RWPE2 (cell line): ENCODE measurements at regions not wholly inside any gene's neighbourhood (a gene's known extent, or its start where the extent isn't known, plus 50 kb on each side); places are given as distances from the start of the nearest gene placed in this dataset.
A peak's percentile ranks its signal among the peaks of the same experiment; 100 is the strongest.

Experiments used
- ATAC-seq: fragments of 200-7000 bp; cut with Tn5 transposase; 3 replicates; pipeline ENCODE4 v1.9.1; 2021; ENCODE audit warnings: low read depth
- DNase-seq: peaks from one replicate; pipeline ENCODE4 v3.0.0-alpha.2; 2020; ENCODE audit warnings: low spot score
- H3K27ac ChIP-seq: fragments of 450-650 bp; 2 replicates; pipeline ENCODE4 v1.5.1; 2017; ENCODE audit warnings: mild to moderate bottlenecking; ENCODE audit not compliant: poor library complexity, severe bottlenecking
- H3K27me3 ChIP-seq: fragments of 250-450 bp; sonication (Bioruptor Pico); 2 replicates; pipeline ENCODE4 v1.5.1; 2021; ENCODE audit warnings: mild to moderate bottlenecking, moderate library complexity; ENCODE audit not compliant: insufficient read depth, poor library complexity, severe bottlenecking
- H3K36me3 ChIP-seq: fragments of 250-450 bp; sonication (Bioruptor Pico); 2 replicates; pipeline ENCODE4 v1.5.1; 2020; ENCODE audit warnings: low read depth, mild to moderate bottlenecking, moderate library complexity
- H3K4me1 ChIP-seq: fragments of 250-450 bp; sonication (Bioruptor Pico); 2 replicates; pipeline ENCODE4 v1.5.1; 2021; ENCODE audit warnings: mild to moderate bottlenecking, moderate library complexity; ENCODE audit not compliant: insufficient read depth, poor library complexity, severe bottlenecking
- H3K4me3 ChIP-seq: fragments of 250-450 bp; sonication (Bioruptor Pico); 2 replicates; pipeline ENCODE4 v1.5.1; 2021; ENCODE audit warnings: mild to moderate bottlenecking, moderate library complexity; ENCODE audit not compliant: severe bottlenecking
- H3K9me3 ChIP-seq: fragments of 250-450 bp; sonication (Bioruptor Pico); 2 replicates; pipeline ENCODE4 v1.5.1; 2021; ENCODE audit warnings: mild to moderate bottlenecking, moderate library complexity; ENCODE audit not compliant: severe bottlenecking
- TF ChIP-seq, protein P1 (sequence below): fragments of 450-650 bp; IDR thresholded peaks from one replicate; pipeline ENCODE4 v1.5.1; 2017; ENCODE audit warnings: mild to moderate bottlenecking, moderate library complexity; ENCODE audit not compliant: poor library complexity, severe bottlenecking

DNA sequence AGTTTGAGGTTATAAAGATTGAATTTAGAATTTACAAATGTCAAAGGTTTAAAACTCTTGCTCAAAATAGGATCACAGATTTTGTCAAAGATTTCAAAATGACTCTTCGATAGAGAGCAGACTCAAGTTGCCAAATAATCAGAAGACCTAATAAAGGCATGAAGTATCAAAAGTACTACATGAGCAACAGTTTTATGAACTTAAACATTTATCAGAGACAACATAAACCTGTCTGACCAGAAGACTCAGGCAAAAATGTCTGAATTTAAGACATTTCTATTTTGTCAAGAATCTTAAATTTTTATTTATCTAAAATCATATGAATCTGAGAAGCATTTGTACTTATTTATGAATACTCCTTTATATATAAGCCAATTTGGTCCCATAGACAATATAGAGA is 330.9 kb downstream of the PTPRU start:
- Histone ChIP-seq H3K4me3 (no peak overlapping the region), H3K4me1 (peaks cover 18% of the 10 kb centered on the region), H3K36me3 (no peaks in the 10 kb centered on the region), H3K27ac (no peak overlapping the region), H3K9me3 (peaks cover 17% of the 10 kb centered on the region), H3K27me3 (no peaks in the 10 kb centered on the region)
- DNase-seq: no peak
- no peak for ATAC-seq
- TF ChIP-seq, protein P1, sequence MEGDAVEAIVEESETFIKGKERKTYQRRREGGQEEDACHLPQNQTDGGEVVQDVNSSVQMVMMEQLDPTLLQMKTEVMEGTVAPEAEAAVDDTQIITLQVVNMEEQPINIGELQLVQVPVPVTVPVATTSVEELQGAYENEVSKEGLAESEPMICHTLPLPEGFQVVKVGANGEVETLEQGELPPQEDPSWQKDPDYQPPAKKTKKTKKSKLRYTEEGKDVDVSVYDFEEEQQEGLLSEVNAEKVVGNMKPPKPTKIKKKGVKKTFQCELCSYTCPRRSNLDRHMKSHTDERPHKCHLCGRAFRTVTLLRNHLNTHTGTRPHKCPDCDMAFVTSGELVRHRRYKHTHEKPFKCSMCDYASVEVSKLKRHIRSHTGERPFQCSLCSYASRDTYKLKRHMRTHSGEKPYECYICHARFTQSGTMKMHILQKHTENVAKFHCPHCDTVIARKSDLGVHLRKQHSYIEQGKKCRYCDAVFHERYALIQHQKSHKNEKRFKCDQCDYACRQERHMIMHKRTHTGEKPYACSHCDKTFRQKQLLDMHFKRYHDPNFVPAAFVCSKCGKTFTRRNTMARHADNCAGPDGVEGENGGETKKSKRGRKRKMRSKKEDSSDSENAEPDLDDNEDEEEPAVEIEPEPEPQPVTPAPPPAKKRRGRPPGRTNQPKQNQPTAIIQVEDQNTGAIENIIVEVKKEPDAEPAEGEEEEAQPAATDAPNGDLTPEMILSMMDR: no peak

DNA sequence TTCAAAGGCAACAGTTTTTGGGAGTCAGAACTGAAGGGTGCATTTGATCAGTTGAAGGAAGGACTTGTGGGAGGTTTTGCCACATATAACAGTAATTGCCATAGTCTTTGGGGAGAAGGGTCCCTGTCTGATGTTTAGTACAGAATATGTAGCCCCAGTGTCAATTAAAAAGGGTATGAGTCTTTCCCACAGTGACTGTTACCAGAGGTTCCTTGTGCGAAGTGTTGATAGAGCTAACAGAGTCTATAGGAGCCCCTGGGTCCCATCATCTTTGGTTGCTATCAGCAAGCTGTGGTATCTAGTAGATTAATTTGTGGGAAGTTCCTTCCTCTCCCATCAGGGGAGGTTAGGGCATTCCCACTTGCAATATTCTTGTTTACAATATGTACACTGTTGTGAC is 329.2 kb downstream of the PTPRU start:
- Histone ChIP-seq H3K4me1 (peaks cover 8% of the 10 kb centered on the region), H3K36me3 (no peaks in the 10 kb centered on the region), H3K27me3 (no peaks in the 10 kb centered on the region), H3K27ac (no peak overlapping the region), H3K4me3 (no peak overlapping the region), H3K9me3 (peaks cover 17% of the 10 kb centered on the region)
- TF ChIP-seq, protein P1: no peak
- ATAC-seq: no peak
- no peak for DNase-seq

DNA sequence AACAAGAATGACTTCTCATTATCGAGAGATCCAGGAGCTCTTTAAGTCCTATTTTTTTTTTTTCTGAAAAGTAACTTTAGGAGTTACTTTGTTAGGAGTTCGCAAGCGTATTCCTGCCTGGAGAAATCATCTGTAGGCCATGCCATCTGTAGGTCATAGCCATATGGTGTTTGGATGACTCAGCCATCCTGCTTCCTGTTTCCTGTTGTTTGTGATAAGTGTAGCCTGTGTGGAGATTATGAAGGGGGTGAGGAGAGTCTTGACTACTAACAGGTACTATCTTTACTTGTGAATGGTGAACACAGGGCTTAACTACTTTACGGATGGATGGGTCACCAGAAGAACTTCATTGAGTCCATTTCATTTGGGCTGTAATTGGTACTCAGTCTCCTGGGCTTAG is 327.2 kb downstream of the PTPRU start:
- no peaks in the 10 kb centered on the region for H3K36me3 ChIP-seq
- TF ChIP-seq, protein P1: no peak
- H3K9me3 ChIP-seq: peaks cover 17% of the 10 kb centered on the region
- no peaks in the 10 kb centered on the region for H3K27me3 ChIP-seq
- 0 out of 3 replicates have a peak, but pooled peaks have one; percentile 35 for ATAC-seq
- peak overlapping the region; percentile 13 for H3K27ac ChIP-seq
- H3K4me1 ChIP-seq: no peaks in the 10 kb centered on the region
- H3K4me3 ChIP-seq: no peak overlapping the region
- no peak for DNase-seq

DNA sequence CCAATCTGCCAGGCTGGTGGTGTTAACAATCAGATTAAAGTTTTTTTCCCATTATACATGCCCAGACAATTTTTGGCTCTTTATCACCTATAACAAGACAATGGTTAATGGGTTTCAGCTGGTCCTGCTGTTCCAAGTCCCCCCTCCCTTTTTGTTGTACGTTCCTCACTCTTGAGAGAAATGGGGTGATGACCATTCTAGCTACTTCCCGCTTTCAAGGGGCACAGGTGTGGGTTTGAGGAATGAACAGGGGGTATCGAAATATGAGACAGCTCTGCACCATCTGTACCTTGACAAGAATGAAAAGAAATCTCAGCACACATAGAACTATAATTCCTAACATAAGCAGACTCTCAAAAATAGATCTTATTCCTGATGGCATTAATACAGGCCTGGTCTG is 326.8 kb downstream of the PTPRU start:
- no peak for ATAC-seq
- H3K4me1 ChIP-seq: no peaks in the 10 kb centered on the region
- H3K36me3 ChIP-seq: no peaks in the 10 kb centered on the region
- no peak overlapping the region for H3K4me3 ChIP-seq
- no peak for DNase-seq
- H3K9me3 ChIP-seq: peaks cover 17% of the 10 kb centered on the region
- peak overlapping the region; percentile 13 for H3K27ac ChIP-seq
- H3K27me3 ChIP-seq: no peaks in the 10 kb centered on the region
- TF ChIP-seq, protein P1: no peak

DNA sequence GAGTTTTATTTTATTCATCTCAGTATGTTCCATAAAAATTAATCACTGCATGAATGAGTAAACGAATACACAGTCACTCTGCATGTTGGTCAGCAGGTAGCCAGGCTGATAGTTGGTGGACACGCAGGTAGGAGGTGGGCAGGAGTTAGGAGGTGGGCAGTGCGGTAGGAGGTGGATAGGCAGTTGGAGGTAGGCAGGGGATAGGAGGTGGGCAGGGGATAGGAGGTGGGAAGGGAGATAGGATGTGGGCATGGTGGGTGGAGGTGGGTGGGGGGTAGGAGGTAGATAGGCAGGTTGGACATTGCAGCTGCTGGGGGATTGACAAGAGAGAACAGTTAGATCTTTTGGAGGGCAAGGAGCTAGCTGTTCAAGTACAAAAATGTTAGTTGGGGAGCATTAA is 322.7 kb downstream of the PTPRU start:
- ATAC-seq (no peak), DNase-seq (no peak)
- Histone ChIP-seq H3K27me3 (no peaks in the 10 kb centered on the region), H3K36me3 (no peaks in the 10 kb centered on the region), H3K9me3 (no peaks in the 10 kb centered on the region), H3K4me3 (no peak overlapping the region), H3K27ac (no peak overlapping the region), H3K4me1 (no peaks in the 10 kb centered on the region)
- TF ChIP-seq, protein P1: no peak
